IMR-90 (cell line): ENCODE measurements at regions not wholly inside any gene's neighbourhood (a gene's known extent, or its start where the extent isn't known, plus 50 kb on each side); places are given as distances from the start of the nearest gene placed in this dataset.

Experiments used
- ATAC-seq: fragments of 200-7000 bp; cut with Tn5 transposase; 2 replicates; pipeline ENCODE4 v1.9.1; 2020; ENCODE audit warnings: low read depth, mild to moderate bottlenecking, moderate library complexity
- BruUV-seq: library from RNA; stranded (reverse); fragments of 400-500 nt; replicated peaks from 2 replicates; lab custom pipeline; 2021; lab: Mats Ljungman, UMichigan
- CTCF ChIA-PET: fragments of 300-600 bp; formaldehyde crosslinking; extraction: SDS; loops from one replicate; lab custom pipeline; 2021; ENCODE audit warnings: antibody characterized with exemption; lab: Yijun Ruan, JAX
- POLR2A ChIA-PET: fragments of 300-600 bp; sonication (Branson Sonifier 250); formaldehyde crosslinking; loops from one replicate; lab custom pipeline; 2022; ENCODE audit warnings: antibody characterized with exemption; ENCODE audit not compliant: unreplicated experiment; lab: Charles Lee
- DNase-seq: peaks from one replicate; pipeline ENCODE4 v3.0.0; 2013
- H2AFZ ChIP-seq: replicated peaks from 2 replicates; pipeline ENCODE3; 2013; ENCODE audit warnings: low read length, mild to moderate bottlenecking; ENCODE audit not compliant: poor library complexity
- H2AK5ac ChIP-seq: 2 replicates; pipeline ENCODE4 v1.6.1; 2013; ENCODE audit warnings: low read depth, low read length, inconsistent platforms
- H2AK9ac ChIP-seq: replicated peaks from 2 replicates; pipeline ENCODE3; 2013; ENCODE audit warnings: mild to moderate bottlenecking, low read depth, low read length, moderate library complexity; ENCODE audit not compliant: poor library complexity
- H2BK120ac ChIP-seq: 2 replicates; pipeline ENCODE4 v1.6.1; 2013; ENCODE audit warnings: low read depth, low read length, inconsistent platforms
- H2BK15ac ChIP-seq: 3 replicates; pipeline ENCODE4 v1.6.1; 2013; ENCODE audit warnings: low read depth, low read length, inconsistent platforms
- H2BK20ac ChIP-seq: 2 replicates; pipeline ENCODE4 v1.6.1; 2013; ENCODE audit warnings: low read depth, mild to moderate bottlenecking, inconsistent platforms, low read length, moderate library complexity
- H2BK5ac ChIP-seq: 2 replicates; pipeline ENCODE4 v1.6.1; 2013; ENCODE audit warnings: mild to moderate bottlenecking, low read depth, low read length, inconsistent platforms; ENCODE audit not compliant: poor library complexity, severe bottlenecking
- H3K14ac ChIP-seq: replicated peaks from 2 replicates; pipeline ENCODE4 v1.6.1; 2013; ENCODE audit warnings: low read depth, low read length, inconsistent platforms
- H3K18ac ChIP-seq: 2 replicates; pipeline ENCODE4 v1.6.1; 2013; ENCODE audit warnings: low read depth, low read length, control low read depth
- H3K23ac ChIP-seq: 2 replicates; pipeline ENCODE4 v1.6.1; 2013; ENCODE audit warnings: low read depth, low read length, inconsistent platforms
- H3K27ac ChIP-seq: 2 replicates; pipeline ENCODE4 v1.5.1; 2013; ENCODE audit warnings: mild to moderate bottlenecking, control low read depth, low read length; ENCODE audit not compliant: insufficient read depth
- H3K27me3 ChIP-seq: 2 replicates; pipeline ENCODE4 v1.6.1; 2013; ENCODE audit warnings: low read length; ENCODE audit not compliant: control insufficient read depth, insufficient read depth
- H3K36me3 ChIP-seq: 2 replicates; pipeline ENCODE4 v1.6.1; 2013; ENCODE audit warnings: low read length, mixed read lengths; ENCODE audit not compliant: control insufficient read depth, insufficient read depth
- H3K4ac ChIP-seq: 2 replicates; pipeline ENCODE4 v1.6.1; 2013; ENCODE audit warnings: low read depth, low read length, inconsistent platforms
- H3K4me1 ChIP-seq: 2 replicates; pipeline ENCODE4 v1.6.1; 2013; ENCODE audit warnings: low read length, mixed read lengths; ENCODE audit not compliant: control insufficient read depth, insufficient read depth
- H3K4me2 ChIP-seq: 2 replicates; pipeline ENCODE4 v1.6.1; 2013; ENCODE audit warnings: low read depth, mild to moderate bottlenecking, control low read depth, low read length, moderate library complexity
- H3K4me3 ChIP-seq: 2 replicates; pipeline ENCODE4 v1.5.1; 2013; ENCODE audit warnings: low read depth, mild to moderate bottlenecking, control low read depth, low read length, moderate library complexity; ENCODE audit not compliant: insufficient read depth
- H3K56ac ChIP-seq: 2 replicates; pipeline ENCODE4 v1.6.1; 2013; ENCODE audit warnings: low read length, inconsistent platforms; ENCODE audit not compliant: insufficient read depth; ENCODE audit errors: extremely low read depth
- H3K79me1 ChIP-seq, 2 experiments: 2 replicates each; pipeline ENCODE4 v1.6.1; 2013; ENCODE audit warnings: low read length in 2 of 2, inconsistent platforms in 1 of 2, low read depth in 1 of 2
- H3K9ac ChIP-seq: 2 replicates; pipeline ENCODE4 v1.6.1; 2013; ENCODE audit warnings: low read depth, low read length, control low read depth
- H3K9me1 ChIP-seq: 2 replicates; pipeline ENCODE4 v1.6.1; 2013; ENCODE audit warnings: low read length, inconsistent platforms; ENCODE audit not compliant: insufficient read depth
- H3K9me3 ChIP-seq: 2 replicates; pipeline ENCODE4 v1.6.1; 2013; ENCODE audit warnings: low read length; ENCODE audit not compliant: control insufficient read depth, insufficient read depth
- H4K20me1 ChIP-seq: 2 replicates; pipeline ENCODE4 v1.6.1; 2013; ENCODE audit warnings: low read length, inconsistent platforms; ENCODE audit not compliant: insufficient read depth
- H4K5ac ChIP-seq: 2 replicates; pipeline ENCODE4 v1.6.1; 2013; ENCODE audit warnings: mild to moderate bottlenecking, low read depth, low read length, control low read depth
- H4K8ac ChIP-seq, 2 experiments: 2 replicates each; pipeline ENCODE4 v1.6.1; 2013; ENCODE audit warnings: low read depth in 2 of 2, low read length in 2 of 2, control low read depth in 1 of 2, inconsistent platforms in 1 of 2
- H4K91ac ChIP-seq: 2 replicates; pipeline ENCODE4 v1.6.1; 2013; ENCODE audit warnings: low read depth, low read length, inconsistent platforms; ENCODE audit not compliant: insufficient read depth
- BHLHE40 ChIP-seq: fragments of 150-350 bp; IDR thresholded peaks from 2 replicates; pipeline ENCODE4 v1.6.1; 2016; ENCODE audit warnings: mild to moderate bottlenecking, low read depth, low read length
- CEBPB ChIP-seq: IDR thresholded peaks from 2 replicates; pipeline ENCODE4 v1.6.1; 2012; ENCODE audit warnings: low read depth, low read length, improper control_type of control experiment
- CHD1 ChIP-seq: IDR thresholded peaks from 2 replicates; pipeline ENCODE4 v1.6.1; 2012; ENCODE audit warnings: low read depth, low read length, improper control_type of control experiment
- CTCF ChIP-seq: conservative IDR thresholded peaks from 2 replicates; pipeline ENCODE4 v1.5.1; 2012; ENCODE audit warnings: mild to moderate bottlenecking, low read depth, low read length, improper control_type of control experiment
- ELK1 ChIP-seq: fragments of 150-350 bp; IDR thresholded peaks from 2 replicates; pipeline ENCODE4 v1.6.1; 2016; ENCODE audit warnings: low read depth, mild to moderate bottlenecking, low read length, moderate library complexity, borderline replicate concordance
- FOS ChIP-seq: fragments of 150-350 bp; IDR thresholded peaks from 2 replicates; pipeline ENCODE4 v1.6.1; 2016; ENCODE audit warnings: low read depth, low read length
- MAFK ChIP-seq: IDR thresholded peaks from 2 replicates; pipeline ENCODE4 v1.6.1; 2012; ENCODE audit warnings: low read depth, low read length, improper control_type of control experiment
- MAZ ChIP-seq: IDR thresholded peaks from 2 replicates; pipeline ENCODE4 v1.6.1; 2012; ENCODE audit warnings: low read depth, mild to moderate bottlenecking, low read length, improper control_type of control experiment, moderate library complexity, borderline replicate concordance
- MXI1 ChIP-seq: IDR thresholded peaks from 2 replicates; pipeline ENCODE4 v1.6.1; 2012; ENCODE audit warnings: low read depth, mild to moderate bottlenecking, low read length, moderate library complexity, borderline replicate concordance
- NFE2L2 ChIP-seq: fragments of 150-350 bp; IDR thresholded peaks from 2 replicates; pipeline ENCODE4 v1.6.1; 2016; ENCODE audit warnings: low read depth, mild to moderate bottlenecking, low read length
- POLR2A ChIP-seq: IDR thresholded peaks from 2 replicates; pipeline ENCODE4 v1.6.1; 2012; ENCODE audit warnings: mild to moderate bottlenecking, low read depth, low read length
- RAD21 ChIP-seq: IDR thresholded peaks from 2 replicates; pipeline ENCODE4 v1.6.1; 2012; ENCODE audit warnings: low read length, improper control_type of control experiment
- RCOR1 ChIP-seq: IDR thresholded peaks from 2 replicates; pipeline ENCODE4 v1.6.1; 2012; ENCODE audit warnings: mild to moderate bottlenecking, low read length, improper control_type of control experiment; ENCODE audit not compliant: insufficient replicate concordance
- RFX5 ChIP-seq: IDR thresholded peaks from 2 replicates; pipeline ENCODE4 v1.8.0; 2012; ENCODE audit warnings: low read depth, mild to moderate bottlenecking, low read length, moderate library complexity
- SMC3 ChIP-seq: fragments of 150-350 bp; IDR thresholded peaks from 2 replicates; pipeline ENCODE4 v1.6.1; 2016; ENCODE audit warnings: low read depth, mild to moderate bottlenecking, antibody characterized with exemption, low read length, moderate library complexity
- USF2 ChIP-seq: fragments of 150-350 bp; IDR thresholded peaks from 2 replicates; pipeline ENCODE4 v1.6.1; 2017; ENCODE audit warnings: mild to moderate bottlenecking, antibody characterized with exemption, low read length, low read depth
- WGBS, 2 experiments: methylation state at CpG; one replicate each; pipeline versions ENCODE4 v1.1.5 to v1.1.7; 2013; ENCODE audit warnings: missing lambda C conversion rate in 2 of 2; ENCODE audit not compliant: insufficient read length in 1 of 2; ENCODE audit errors: extremely low coverage in 2 of 2; 5-methylcytosine and 5-hydroxymethylcytosine counted together
- dilution Hi-C: fragments of 300-500 bp; cut with HindIII; formaldehyde crosslinking; loops from one replicate; pipeline ENCODE4 v1.14.3; 2018; ENCODE audit warnings: low sequenced_read_pairs; ENCODE audit not compliant: unreplicated experiment
- in situ Hi-C: fragments of 300-500 bp; cut with MboI; formaldehyde crosslinking; loops from 3 replicates; pipeline ENCODE4 v1.14.3; 2019; ENCODE audit warnings: low sequenced_read_pairs, inconsistent platforms, mixed read lengths
- intact Hi-C: fragments of 100-400 bp; cut with micrococcal nuclease; formaldehyde crosslinking; loops from 2 replicates; pipeline ENCODE4 v1.10.0; 2022

- H2BK120ac ChIP-seq, result no peak overlapping the region
- no peaks in the 10 kb centered on the region for H4K20me1 ChIP-seq
- H3K4me1 ChIP-seq, result no peaks in the 10 kb centered on the region
- no peak overlapping the region for H4K8ac ChIP-seq
- no peak overlapping the region for H3K14ac ChIP-seq
- H3K9me1 ChIP-seq, result no peaks in the 10 kb centered on the region
- dilution Hi-C loops, result no loop called here
- no peak overlapping the region; the same call in 2 of the 3 replicates for H2BK15ac ChIP-seq
- H3K79me1 ChIP-seq, result no peaks in the 10 kb centered on the region
- no peak overlapping the region for H2AFZ ChIP-seq
- H2AK5ac ChIP-seq, result no peak overlapping the region
- no peaks in the 10 kb centered on the region for H3K36me3 ChIP-seq
- TF ChIP-seq NFE2L2 (no peak), FOS (no peak), SMC3 (no peak), CTCF (no peak), BHLHE40 (no peak), RCOR1 (no peak), CHD1 (no peak), RFX5 (no peak), MAZ (no peak), RAD21 (no peak), CEBPB (no peak), USF2 (no peak), POLR2A (no peak), MAFK (no peak), ELK1 (no peak), MXI1 (no peak)
- no peak overlapping the region for H2AK9ac ChIP-seq
- no peak overlapping the region for H2BK20ac ChIP-seq
- DNase-seq (no peak), ATAC-seq (no peak)
- H3K27me3 ChIP-seq, result peaks cover 7% of the 10 kb centered on the region; the same call in 1 of the 2 replicates
- in situ Hi-C loops, result no loop called here
- H3K9me3 ChIP-seq, result no peaks in the 10 kb centered on the region
- ChIA-PET CTCF (no interaction called here), POLR2A (no interaction called here)
- no peak overlapping the region for H3K27ac ChIP-seq
- H3K18ac ChIP-seq, result no peak overlapping the region
- no peak overlapping the region for H3K4me3 ChIP-seq
- no TSS peak for BruUV-seq
- 80% methylated on average over 1 of the region's 2 CpGs; no CpG with 5 or more reads in 1 of the 2 experiments for WGBS, 2 experiments
- no peak overlapping the region for H3K9ac ChIP-seq
- intact Hi-C loops, result no loop called here
- H3K4me2 ChIP-seq, result no peak overlapping the region
- no peak overlapping the region for H3K56ac ChIP-seq
- no peak overlapping the region for H3K23ac ChIP-seq
- H4K91ac ChIP-seq, result no peak overlapping the region
- no peak overlapping the region for H4K5ac ChIP-seq
- no peak overlapping the region for H3K4ac ChIP-seq
- H2BK5ac ChIP-seq, result no peak overlapping the region
Measured at GRCh38 chr5:74994826-74995225, 57.5 kb downstream of the GCNT4 start.
